Lung (tissue), 11 donors: ENCODE measurements at regions not wholly inside any gene's neighbourhood (a gene's known extent, or its start where the extent isn't known, plus 50 kb on each side); places are given as distances from the start of the nearest gene placed in this dataset.

Experiments used
- ATAC-seq: fragments of 200-7000 bp; cut with Tn5 transposase; one replicate; pipeline ENCODE4 v1.9.1; 2020; ENCODE audit warnings: moderate number of reproducible peaks; ENCODE audit not compliant: insufficient read depth, low FRiP score
- DNase-seq, 3 donors: peaks; one replicate each; pipeline ENCODE4 v3.0.0-alpha.2; 2013 to 2017
- H3K27ac ChIP-seq, 2 donors: one replicate each; pipeline ENCODE4 v1.5.1; 2013; ENCODE audit warnings: mild to moderate bottlenecking in 2 of 2, moderate library complexity in 2 of 2, control low read depth in 1 of 2, inconsistent platforms in 1 of 2, low read depth in 1 of 2, low read length in 1 of 2
- H3K27me3 ChIP-seq, 3 donors: one replicate each; pipeline ENCODE4 v1.5.1; 2013; ENCODE audit warnings: low read length in 2 of 3; ENCODE audit not compliant: control insufficient read depth in 3 of 3, insufficient read depth in 3 of 3
- H3K36me3 ChIP-seq, 4 donors: one replicate each; pipeline ENCODE4 v1.5.1; 2013; ENCODE audit warnings: low read length in 4 of 4, mild to moderate bottlenecking in 1 of 4, moderate library complexity in 1 of 4; ENCODE audit not compliant: control insufficient read depth in 4 of 4, insufficient read depth in 4 of 4
- H3K4me1 ChIP-seq, 5 donors: one replicate each; pipeline ENCODE4 v1.5.1; 2013; ENCODE audit warnings: low read length in 5 of 5, mild to moderate bottlenecking in 2 of 5, moderate library complexity in 1 of 5; ENCODE audit not compliant: control insufficient read depth in 5 of 5, insufficient read depth in 5 of 5
- H3K4me3 ChIP-seq: one replicate; pipeline ENCODE4 v1.5.1; 2013; ENCODE audit warnings: mild to moderate bottlenecking, control low read depth, moderate library complexity
- H3K9ac ChIP-seq, 2 donors: one replicate each; pipeline ENCODE4 v1.5.1; 2013; ENCODE audit warnings: low read length in 2 of 2, control low read depth in 1 of 2; ENCODE audit not compliant: insufficient read depth in 1 of 2
- H3K9me3 ChIP-seq, 4 donors: one replicate each; pipeline ENCODE4 v1.5.1; 2013; ENCODE audit warnings: low read length in 3 of 4, mild to moderate bottlenecking in 1 of 4, moderate library complexity in 1 of 4; ENCODE audit not compliant: control insufficient read depth in 4 of 4, insufficient read depth in 3 of 4
- CTCF ChIP-seq: IDR thresholded peaks from 2 replicates; pipeline ENCODE4 v1.5.1; 2012; ENCODE audit warnings: mild to moderate bottlenecking; ENCODE audit errors: control extremely low read depth, extremely low read depth
- WGBS, 2 donors: extraction: QIAGEN DNeasy Blood & Tissue Kit; methylation state at CpG; one replicate each; pipeline ENCODE4 v1.1.7; 2013; 5-methylcytosine and 5-hydroxymethylcytosine counted together
- donor health status: control.
- donor health status: control.
- donor health status: Bipolar disorder and iron deficiency.
- donor health status: healthy.
- donor health status: DM: yes; HTN: yes; CAD: no.

GRCh38 chr4:3858046-3858730, 92.0 kb downstream of the ADRA2C start:
- Histone ChIP-seq H3K9ac (no peak overlapping the region), H3K4me1 (no peaks in the 10 kb centered on the region), H3K36me3 (no peaks in the 10 kb centered on the region), H3K27ac (no peak overlapping the region), H3K27me3 (peaks cover 0 to 26% (median 9%) of the 10 kb centered on the region in 3 donors), H3K9me3 (no peaks in the 10 kb centered on the region), H3K4me3 (no peak overlapping the region)
- no peak for ATAC-seq
- TF ChIP-seq CTCF = no peak
- 71 to 74% methylated on average over 6 of the region's 6 CpGs for WGBS, 2 donors
- no peak for DNase-seq

GRCh38 chr4:3858765-3859388, 92.7 kb downstream of the ADRA2C start:
- no peak overlapping the region for H3K4me3 ChIP-seq
- no peaks in the 10 kb centered on the region for H3K4me1 ChIP-seq
- no peaks in the 10 kb centered on the region for H3K36me3 ChIP-seq
- no peak overlapping the region for H3K27ac ChIP-seq
- DNase-seq = no peak
- no peaks in the 10 kb centered on the region for H3K9me3 ChIP-seq
- H3K27me3 ChIP-seq = peaks cover 0 to 24% (median 9%) of the 10 kb centered on the region in 3 donors
- no peak for TF ChIP-seq CTCF
- 82 to 84% methylated on average over 9 of the region's 9 CpGs for WGBS, 2 donors
- no peak for ATAC-seq
- no peak overlapping the region for H3K9ac ChIP-seq

- no peak overlapping the region for H3K4me3 ChIP-seq
- H3K4me1 ChIP-seq = no peaks in the 10 kb centered on the region
- H3K27ac ChIP-seq = no peak overlapping the region
- H3K9me3 ChIP-seq = no peaks in the 10 kb centered on the region
- WGBS, 2 donors = 91 to 94% methylated on average over 8 of the region's 8 CpGs
- H3K36me3 ChIP-seq = no peaks in the 10 kb centered on the region
- no peak overlapping the region for H3K9ac ChIP-seq
- ATAC-seq = no peak
- no peak for TF ChIP-seq CTCF
- no peak for DNase-seq
- peaks cover 0 to 24% (median 9%) of the 10 kb centered on the region in 3 donors for H3K27me3 ChIP-seq
Observed at GRCh38 chr4:3859571-3859970, 93.4 kb downstream of the ADRA2C start.
